Heart right ventricle (tissue), 16 donors: ENCODE measurements at regions not wholly inside any gene's neighbourhood (a gene's known extent, or its start where the extent isn't known, plus 50 kb on each side); places are given as distances from the start of the nearest gene placed in this dataset.

Experiments
- ATAC-seq, 8 donors: fragments of 200-7000 bp; cut with Tn5 transposase; one replicate each; pipeline ENCODE4 v1.9.1; 2020; ENCODE audit warnings: mild to moderate bottlenecking in 8 of 8, moderate library complexity in 8 of 8, moderate number of reproducible peaks in 1 of 8
- DNase-seq, 2 donors: peaks; one replicate each; pipeline ENCODE4 v3.0.0-alpha.2; 2020
- H3K27ac ChIP-seq, 10 donors: fragments of 200-600 bp; sonication (generic) in 2 of 10; one replicate each; pipeline versions ENCODE4 v1.5.0 to v1.8.0; 2020 to 2022; ENCODE audit warnings: mild to moderate bottlenecking in 3 of 10
- H3K27me3 ChIP-seq, 7 donors: fragments of 200-600 bp; one replicate each; pipeline ENCODE4 v1.8.0; 2021 to 2022; ENCODE audit warnings: mild to moderate bottlenecking in 2 of 7
- H3K36me3 ChIP-seq, 9 donors: fragments of 200-600 bp; sonication (generic) in 1 of 9; one replicate each; pipeline versions ENCODE4 v1.5.0 to v1.8.0; 2020 to 2022; ENCODE audit warnings: mild to moderate bottlenecking in 2 of 9
- H3K4me1 ChIP-seq, 9 donors: fragments of 200-600 bp; sonication (generic) in 1 of 9; one replicate each; pipeline versions ENCODE4 v1.5.0 to v1.8.0; 2020 to 2022; ENCODE audit warnings: mild to moderate bottlenecking in 4 of 9
- H3K4me3 ChIP-seq, 10 donors: fragments of 200-600 bp; sonication (generic) in 2 of 10; one replicate each; pipeline versions ENCODE4 v1.5.0 to v1.8.0; 2020 to 2022; ENCODE audit warnings: mild to moderate bottlenecking in 7 of 10, moderate library complexity in 2 of 10
- H3K9me3 ChIP-seq, 11 donors: fragments of 200-600 bp in 10 of 11; sonication (generic) in 2 of 11; one replicate each; pipeline versions ENCODE4 v1.5.0 to v1.8.0; 2013 to 2022; ENCODE audit warnings: mild to moderate bottlenecking in 2 of 11, control low read depth in 1 of 11, moderate library complexity in 1 of 11
- WGBS, 2 donors: extraction: QIAGEN DNeasy Blood & Tissue Kit; methylation state at CpG; one replicate each; pipeline ENCODE4 v1.1.7; 2013; ENCODE audit warnings: inconsistent platforms in 1 of 2; 5-methylcytosine and 5-hydroxymethylcytosine counted together
- intact Hi-C, 10 donors: fragments of 100-400 bp; cut with DNase I; formaldehyde crosslinking; loops; one replicate each; pipeline versions ENCODE4 v1.11.1 to v1.14.2; 2022
- TF ChIP-seq, protein P1 (sequence below), 9 donors: fragments of 200-600 bp; sonication (generic) in 2 of 9; IDR thresholded peaks; one replicate each; pipeline versions ENCODE4 v1.5.0 to v1.8.0; 2021 to 2022; ENCODE audit warnings: antibody characterized with exemption in 9 of 9, mild to moderate bottlenecking in 5 of 9, moderate library complexity in 1 of 9
- donor health status: Arrhythmogenic right ventricular cardiomyopathy.
- donor health status: ischemic (EF 13 %, LVEDD 7.1; RV severe dilation, severe dysfunction).
- donor health status: healthy with polysubstance abuse.
- donor health status: DM: no; HTN: yes; CAD: no.
- donor health status: DM: no; HTN: no; CAD: no.
- donor health status: ischemic (EF 25% LVEDD 6.9; RV normal size, moderate dysfunction).
- donor health status: ischemic (EF 25% LVEDD 5.7; RV mildly dilated, moderate dysfunction).
- donor health status: healthy.
- donor health status: DM: yes; HTN: yes; CAD: no.
- donor health status: Ischemic cardiomyopathy.
- donor health status: ischemic (EF 35%, LVEDD 5.7; RV mildly dilated, moderate dysfunction).
- donor health status: nonischemic (EF 11% LVEDD 7.7; RV severe dilation, severe dysfunction).
- donor health status: DM: yes; HTN: yes; CAD: no.
- donor health status: PGD.
- donor health status: ischemic (EF 29% LVEDD 5.4; RV normal size, mild dysfunction).
- donor health status: nonischemic (EF 23%, LVEDD 6.1; RV moderate dilation, normal function).

DNA sequence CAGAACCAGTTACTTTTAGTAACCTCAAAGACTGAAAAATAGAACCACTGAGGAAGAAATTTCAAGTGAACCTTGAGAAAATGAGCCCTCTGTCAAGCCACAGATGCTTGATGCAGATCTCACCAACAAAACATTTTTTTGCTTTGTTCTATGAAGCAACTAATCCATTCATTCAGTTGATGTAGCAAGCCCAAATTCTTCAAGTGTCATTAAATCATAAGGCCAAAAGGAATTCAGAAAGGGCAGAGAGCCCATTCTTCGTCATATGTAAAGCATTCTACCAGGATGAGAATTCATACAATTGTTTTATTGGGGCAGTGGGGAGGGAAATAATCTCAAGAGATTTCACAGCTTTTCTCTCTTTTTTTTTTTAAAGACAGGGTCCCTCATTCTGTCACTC lies 218.0 kb upstream of the RGS6 start:
- intact Hi-C loops = no loop called here
- TF ChIP-seq, protein P1, sequence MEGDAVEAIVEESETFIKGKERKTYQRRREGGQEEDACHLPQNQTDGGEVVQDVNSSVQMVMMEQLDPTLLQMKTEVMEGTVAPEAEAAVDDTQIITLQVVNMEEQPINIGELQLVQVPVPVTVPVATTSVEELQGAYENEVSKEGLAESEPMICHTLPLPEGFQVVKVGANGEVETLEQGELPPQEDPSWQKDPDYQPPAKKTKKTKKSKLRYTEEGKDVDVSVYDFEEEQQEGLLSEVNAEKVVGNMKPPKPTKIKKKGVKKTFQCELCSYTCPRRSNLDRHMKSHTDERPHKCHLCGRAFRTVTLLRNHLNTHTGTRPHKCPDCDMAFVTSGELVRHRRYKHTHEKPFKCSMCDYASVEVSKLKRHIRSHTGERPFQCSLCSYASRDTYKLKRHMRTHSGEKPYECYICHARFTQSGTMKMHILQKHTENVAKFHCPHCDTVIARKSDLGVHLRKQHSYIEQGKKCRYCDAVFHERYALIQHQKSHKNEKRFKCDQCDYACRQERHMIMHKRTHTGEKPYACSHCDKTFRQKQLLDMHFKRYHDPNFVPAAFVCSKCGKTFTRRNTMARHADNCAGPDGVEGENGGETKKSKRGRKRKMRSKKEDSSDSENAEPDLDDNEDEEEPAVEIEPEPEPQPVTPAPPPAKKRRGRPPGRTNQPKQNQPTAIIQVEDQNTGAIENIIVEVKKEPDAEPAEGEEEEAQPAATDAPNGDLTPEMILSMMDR (IDR thresholded peaks at IDR 0.05) = no peak
- Histone ChIP-seq H3K4me3 (no peak overlapping the region), H3K36me3 (peaks cover 0 to 11% (median 0%) of the 10 kb centered on the region in 9 donors), H3K27ac (no peak overlapping the region), H3K9me3 (no peaks in the 10 kb centered on the region), H3K4me1 (peaks cover 0 to 14% (median 3%) of the 10 kb centered on the region in 9 donors), H3K27me3 (no peaks in the 10 kb centered on the region)
- 81 to 93% methylated on average over 1 of the region's 1 CpG for WGBS, 2 donors
- DNase-seq (no peak), ATAC-seq (no peak)

DNA sequence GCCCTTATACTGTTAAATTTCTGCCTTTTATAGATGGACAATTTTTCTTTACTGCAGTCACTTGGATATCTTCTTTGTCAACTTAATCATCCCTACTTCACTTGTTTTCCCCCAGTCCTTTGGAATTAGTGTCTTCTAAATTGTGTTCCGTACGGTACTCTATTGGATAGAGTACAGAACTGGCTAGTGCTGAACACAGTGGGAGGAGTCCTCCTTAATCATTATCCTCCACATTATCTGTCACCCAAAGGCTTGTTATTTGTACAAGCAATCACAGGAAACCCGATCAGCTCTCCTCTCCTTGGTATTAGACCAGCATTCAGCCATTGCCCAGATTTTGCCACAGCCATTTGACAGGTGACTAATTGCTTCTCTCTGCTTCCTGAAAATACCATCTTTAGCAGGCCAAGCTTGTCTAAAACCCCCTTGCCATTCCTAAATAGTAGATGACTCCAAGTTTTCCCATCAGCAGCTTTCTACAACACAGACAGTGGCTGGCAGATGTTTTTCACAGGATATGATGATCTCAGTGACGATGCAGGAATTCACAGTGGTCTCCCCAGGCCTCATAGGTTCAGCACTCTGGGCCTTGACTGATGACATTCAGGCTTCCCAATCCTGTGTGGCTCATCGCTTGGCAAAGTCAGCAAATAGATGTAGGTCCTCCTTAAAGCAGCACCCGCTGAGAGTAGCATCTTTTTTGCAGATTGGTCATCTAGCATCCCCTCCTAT lies 216.0 kb upstream of the RGS6 start:
- ATAC-seq = no peak
- Histone ChIP-seq H3K4me1 (peaks cover 0 to 10% (median 3%) of the 10 kb centered on the region in 9 donors), H3K9me3 (no peaks in the 10 kb centered on the region), H3K27ac (no peak overlapping the region), H3K27me3 (no peaks in the 10 kb centered on the region), H3K36me3 (no peaks in the 10 kb centered on the region), H3K4me3 (no peak overlapping the region)
- DNase-seq = no peak
- WGBS, 2 donors = 89 to 94% methylated on average over 6 of the region's 6 CpGs
- TF ChIP-seq, protein P1 (IDR thresholded peaks at IDR 0.05) = no peak
- intact Hi-C loops = no loop called here

DNA sequence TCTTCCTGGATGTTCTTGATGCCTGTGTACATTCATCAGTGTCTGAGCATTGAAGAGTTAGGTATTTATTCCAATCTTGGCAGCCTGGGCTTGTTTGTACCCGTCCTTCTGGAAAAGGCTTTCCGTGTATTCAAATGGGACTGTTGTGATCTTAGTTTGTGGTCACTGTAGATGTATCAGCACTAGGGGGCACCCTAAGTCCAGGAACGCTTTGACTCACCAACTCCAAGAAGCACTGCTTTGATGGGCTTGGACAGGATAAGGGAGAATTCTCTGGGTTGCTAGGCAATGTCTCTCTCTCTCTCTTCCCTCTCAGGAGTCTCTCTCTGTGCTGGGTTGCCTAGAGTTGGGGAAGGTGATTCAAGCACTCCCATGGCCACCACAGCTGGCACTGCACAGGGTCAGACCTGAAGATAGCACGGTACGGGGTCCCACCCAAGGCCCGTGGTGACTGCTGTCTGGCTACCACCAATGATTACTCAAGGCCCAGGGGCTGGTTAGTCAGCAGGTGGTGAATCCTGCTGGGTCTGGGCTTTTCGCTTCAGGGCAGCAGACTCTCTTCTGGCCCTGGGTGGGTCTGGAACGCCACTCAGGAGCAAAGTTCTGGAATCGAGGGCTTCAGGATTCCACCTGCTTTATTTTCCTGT lies 211.1 kb upstream of the RGS6 start:
- peak; percentile 70 to 93 (median 85) for ATAC-seq
- peaks cover 0 to 25% (median 5%) of the 10 kb centered on the region in 9 donors for H3K36me3 ChIP-seq
- peak in 1 of 2 donors; percentile 52 for DNase-seq
- no peaks in the 10 kb centered on the region for H3K9me3 ChIP-seq
- H3K27ac ChIP-seq = no peak overlapping the region
- 84% methylated on average over 9 of the region's 9 CpGs for WGBS, 2 donors
- H3K4me1 ChIP-seq = peaks cover 0 to 4% (median 0%) of the 10 kb centered on the region in 9 donors
- intact Hi-C loops = loop anchor here in 5 of 10 donors (2.0 to 5.0 kb wide), 3 partner anchors 32 to 571 kb away; no protein-coding TSS in a partner anchor
- H3K27me3 ChIP-seq = no peaks in the 10 kb centered on the region
- no peak overlapping the region for H3K4me3 ChIP-seq
- TF ChIP-seq, protein P1 (IDR thresholded peaks at IDR 0.05) = peak; percentile 29 to 67 (median 63)

DNA sequence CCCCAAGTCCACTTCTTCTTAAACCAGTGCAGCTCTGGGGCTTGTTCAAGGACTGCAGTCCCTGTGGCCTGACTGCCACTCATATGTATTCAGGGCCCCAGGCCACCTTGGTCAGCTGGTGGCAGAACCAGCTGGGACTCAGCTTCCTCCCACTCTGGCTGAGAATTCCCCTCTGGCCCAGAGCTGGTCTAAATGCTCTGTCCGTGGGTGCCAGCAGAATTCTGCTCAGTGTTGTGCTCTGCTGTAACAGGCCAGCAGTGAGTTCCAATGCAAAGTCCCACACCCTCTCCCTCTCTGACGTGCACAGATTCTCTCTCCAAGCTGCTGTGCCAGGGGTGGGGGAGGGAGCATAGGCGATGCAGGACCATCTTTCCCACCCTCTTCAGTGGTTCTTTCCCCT lies 210.4 kb upstream of the RGS6 start:
- Histone ChIP-seq H3K27me3 (no peaks in the 10 kb centered on the region), H3K36me3 (peaks cover 0 to 25% (median 5%) of the 10 kb centered on the region in 9 donors), H3K27ac (no peak overlapping the region), H3K4me1 (peaks cover 0 to 4% (median 0%) of the 10 kb centered on the region in 9 donors), H3K4me3 (no peak overlapping the region), H3K9me3 (no peaks in the 10 kb centered on the region)
- DNase-seq (no peak), ATAC-seq (peak in 4 of 8 donors; percentile 28 to 54 (median 43))
- 80 to 86% methylated on average over 3 of the region's 3 CpGs for WGBS, 2 donors
- TF ChIP-seq, protein P1 (IDR thresholded peaks at IDR 0.05) = no peak
- intact Hi-C loops = loop anchor here in 5 of 10 donors (1.0 to 5.0 kb wide), 4 partner anchors 31 to 571 kb away; no protein-coding TSS in a partner anchor
